SK-N-SH (cell line): ENCODE measurements at regions not wholly inside any gene's neighbourhood (a gene's known extent, or its start where the extent isn't known, plus 50 kb on each side); places are given as distances from the start of the nearest gene placed in this dataset.

Experiments used
- EP300 ChIP-seq, 2 experiments: IDR thresholded peaks; 2 replicates each; pipeline versions ENCODE4 v1.4.0 to v1.6.1; 2012; ENCODE audit warnings: borderline replicate concordance in 1 of 2, low read depth in 1 of 2, low read length in 1 of 2
- EZH2phosphoT487 ChIP-seq: fragments of 200-600 bp; sonication (generic); IDR thresholded peaks from 2 replicates; pipeline ENCODE4 v1.6.1; 2017; ENCODE audit warnings: low read depth, mixed run types, mild to moderate bottlenecking, antibody characterized with exemption, moderate library complexity, borderline replicate concordance
- GABPA ChIP-seq: IDR thresholded peaks from 2 replicates; pipeline ENCODE4 v1.4.0; 2012; ENCODE audit warnings: low read depth, mild to moderate bottlenecking
- JUND ChIP-seq: IDR thresholded peaks from 2 replicates; pipeline ENCODE4 v1.4.0; 2012
- MXI1 ChIP-seq: IDR thresholded peaks from 2 replicates; pipeline ENCODE4 v1.6.1; 2012; ENCODE audit warnings: mild to moderate bottlenecking, low read depth, low read length, improper control_type of control experiment
- POLR2AphosphoS5 ChIP-seq: IDR thresholded peaks from 2 replicates; pipeline ENCODE4 v1.6.1; 2012; ENCODE audit warnings: low read depth, low read length
- RAD21 ChIP-seq: IDR thresholded peaks from 2 replicates; pipeline ENCODE4 v1.6.1; 2012; ENCODE audit warnings: mild to moderate bottlenecking, low read length
- SMC3 ChIP-seq: IDR thresholded peaks from 2 replicates; pipeline ENCODE4 v1.6.1; 2012; ENCODE audit warnings: low read depth, low read length, improper control_type of control experiment
- TAF1 ChIP-seq: IDR thresholded peaks from 2 replicates; pipeline ENCODE4 v1.6.1; 2012; ENCODE audit warnings: low read depth, mild to moderate bottlenecking, low read length, moderate library complexity, borderline replicate concordance
- TEAD4 ChIP-seq: IDR thresholded peaks from 2 replicates; pipeline ENCODE4 v1.4.0; 2012; ENCODE audit warnings: mild to moderate bottlenecking, borderline replicate concordance; ENCODE audit not compliant: insufficient read depth
- TF ChIP-seq, protein P1 (sequence below): fragments of 200-600 bp; sonication (generic); IDR thresholded peaks from 2 replicates; pipeline ENCODE4 v1.6.1; 2017; ENCODE audit warnings: antibody characterized with exemption, mild to moderate bottlenecking, moderate library complexity
- TF ChIP-seq, protein P2 (sequence below): IDR thresholded peaks from 2 replicates; pipeline ENCODE4 v1.4.0; 2012; ENCODE audit warnings: low read depth, borderline replicate concordance
- TF ChIP-seq, protein P3 (sequence below): fragments of 150-350 bp; IDR thresholded peaks from 2 replicates; pipeline ENCODE4 v1.6.1; 2017; ENCODE audit warnings: antibody characterized with exemption, low read length, low read depth, borderline replicate concordance

DNA sequence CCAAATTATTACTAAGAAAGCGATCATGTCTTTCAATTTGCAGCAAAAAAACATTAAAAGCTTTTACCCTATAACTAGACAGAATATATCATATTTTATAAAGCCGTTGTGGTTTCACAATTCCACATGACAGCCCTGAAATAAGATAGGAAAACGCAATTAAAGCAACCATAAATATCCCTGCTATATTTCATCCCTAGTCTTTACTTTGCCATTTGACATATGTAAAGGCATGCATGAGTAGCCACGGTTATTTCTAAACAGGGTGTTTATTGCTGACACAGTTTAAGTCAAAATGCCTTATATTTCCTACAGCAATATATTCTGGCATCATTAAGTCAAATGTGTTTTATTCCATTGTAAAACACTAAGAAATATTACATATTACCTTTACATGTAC is 239.9 kb downstream of the DSEL start:
- TF ChIP-seq, protein P1, sequence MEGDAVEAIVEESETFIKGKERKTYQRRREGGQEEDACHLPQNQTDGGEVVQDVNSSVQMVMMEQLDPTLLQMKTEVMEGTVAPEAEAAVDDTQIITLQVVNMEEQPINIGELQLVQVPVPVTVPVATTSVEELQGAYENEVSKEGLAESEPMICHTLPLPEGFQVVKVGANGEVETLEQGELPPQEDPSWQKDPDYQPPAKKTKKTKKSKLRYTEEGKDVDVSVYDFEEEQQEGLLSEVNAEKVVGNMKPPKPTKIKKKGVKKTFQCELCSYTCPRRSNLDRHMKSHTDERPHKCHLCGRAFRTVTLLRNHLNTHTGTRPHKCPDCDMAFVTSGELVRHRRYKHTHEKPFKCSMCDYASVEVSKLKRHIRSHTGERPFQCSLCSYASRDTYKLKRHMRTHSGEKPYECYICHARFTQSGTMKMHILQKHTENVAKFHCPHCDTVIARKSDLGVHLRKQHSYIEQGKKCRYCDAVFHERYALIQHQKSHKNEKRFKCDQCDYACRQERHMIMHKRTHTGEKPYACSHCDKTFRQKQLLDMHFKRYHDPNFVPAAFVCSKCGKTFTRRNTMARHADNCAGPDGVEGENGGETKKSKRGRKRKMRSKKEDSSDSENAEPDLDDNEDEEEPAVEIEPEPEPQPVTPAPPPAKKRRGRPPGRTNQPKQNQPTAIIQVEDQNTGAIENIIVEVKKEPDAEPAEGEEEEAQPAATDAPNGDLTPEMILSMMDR: no peak
- TF ChIP-seq SMC3: no peak
- TF ChIP-seq JUND: no peak
- no peak for TF ChIP-seq EZH2phosphoT487
- TF ChIP-seq EP300 (IDR thresholded peaks at IDR 0.05; ENCODE audit: borderline replicate concordance in 1 of 2, low read depth in 1 of 2, low read length in 1 of 2): 0 out of 4 replicates have a peak, but pooled peaks of 1 of the 2 experiments have one; percentile 16
- TF ChIP-seq POLR2AphosphoS5: no peak
- no peak for TF ChIP-seq GABPA
- TF ChIP-seq MXI1: no peak
- TF ChIP-seq, protein P2, sequence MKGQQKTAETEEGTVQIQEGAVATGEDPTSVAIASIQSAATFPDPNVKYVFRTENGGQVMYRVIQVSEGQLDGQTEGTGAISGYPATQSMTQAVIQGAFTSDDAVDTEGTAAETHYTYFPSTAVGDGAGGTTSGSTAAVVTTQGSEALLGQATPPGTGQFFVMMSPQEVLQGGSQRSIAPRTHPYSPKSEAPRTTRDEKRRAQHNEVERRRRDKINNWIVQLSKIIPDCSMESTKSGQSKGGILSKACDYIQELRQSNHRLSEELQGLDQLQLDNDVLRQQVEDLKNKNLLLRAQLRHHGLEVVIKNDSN: no peak
- no peak for TF ChIP-seq RAD21
- TF ChIP-seq TEAD4: no peak
- no peak for TF ChIP-seq TAF1
- TF ChIP-seq, protein P3, sequence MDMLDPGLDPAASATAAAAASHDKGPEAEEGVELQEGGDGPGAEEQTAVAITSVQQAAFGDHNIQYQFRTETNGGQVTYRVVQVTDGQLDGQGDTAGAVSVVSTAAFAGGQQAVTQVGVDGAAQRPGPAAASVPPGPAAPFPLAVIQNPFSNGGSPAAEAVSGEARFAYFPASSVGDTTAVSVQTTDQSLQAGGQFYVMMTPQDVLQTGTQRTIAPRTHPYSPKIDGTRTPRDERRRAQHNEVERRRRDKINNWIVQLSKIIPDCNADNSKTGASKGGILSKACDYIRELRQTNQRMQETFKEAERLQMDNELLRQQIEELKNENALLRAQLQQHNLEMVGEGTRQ: no peak
